GM12878 (cell line): ENCODE measurements at regions not wholly inside any gene's neighbourhood (a gene's known extent, or its start where the extent isn't known, plus 50 kb on each side); places are given as distances from the start of the nearest gene placed in this dataset.

Experiments
- ATAC-seq: fragments of 200-7000 bp; cut with Tn5 transposase; 3 replicates; pipeline ENCODE4 v1.9.1; 2020; ENCODE audit warnings: mild to moderate bottlenecking, moderate library complexity
- BruUV-seq: library from RNA; stranded (reverse); fragments of 400-500 nt; replicated peaks from 2 replicates; lab custom pipeline; 2021; lab: Mats Ljungman, UMichigan
- CTCF ChIA-PET: fragments of 300-600 bp; sonication (Branson Sonifier 250); formaldehyde crosslinking; extraction: SDS; loops from one replicate; lab custom pipeline; 2021; ENCODE audit warnings: inconsistent platforms; lab: Yijun Ruan, JAX
- POLR2A ChIA-PET: fragments of 350-600 bp; formaldehyde crosslinking; extraction: SDS; loops from one replicate; lab custom pipeline; 2021; ENCODE audit warnings: inconsistent platforms; lab: Charles Lee
- RAD21 ChIA-PET: fragments of 300-600 bp; sonication (Branson Sonifier 250); formaldehyde crosslinking; loops from one replicate; lab custom pipeline; 2023; ENCODE audit warnings: antibody characterized with exemption; ENCODE audit not compliant: unreplicated experiment; lab: Charles Lee
- SMC1A ChIA-PET: fragments of 300-600 bp; sonication (Branson Sonifier 250); formaldehyde crosslinking; loops from one replicate; lab custom pipeline; 2023; ENCODE audit not compliant: unreplicated experiment, uncharacterized antibody; lab: Charles Lee
- DNase-seq: peaks from one replicate; pipeline ENCODE4 v3.0.0-alpha.2; 2011; ENCODE audit warnings: low read depth, low spot score
- FAIRE-seq: peaks from 3 replicates; lab custom pipeline; 2011; peaks lifted over from hg19 to GRCh38; lab: Jason Lieb, UNC
- H2AFZ ChIP-seq: 2 replicates; pipeline ENCODE4 v1.6.0; 2011; ENCODE audit warnings: low read depth, low read length, control low read depth; ENCODE audit not compliant: control insufficient read depth
- H3K27ac ChIP-seq: 2 replicates; pipeline ENCODE4 v1.5.1; 2011; ENCODE audit warnings: control low read depth; ENCODE audit not compliant: control insufficient read depth, insufficient read depth
- H3K27me3 ChIP-seq, 2 experiments: replicated peaks in 1 of 2; 2 replicates each; pipeline versions ENCODE4 v1.6.0 to v1.6.1; 2011; ENCODE audit warnings: low read length in 1 of 2; ENCODE audit not compliant: control insufficient read depth in 2 of 2, insufficient read depth in 2 of 2
- H3K36me3 ChIP-seq, 2 experiments: 2 replicates each; pipeline ENCODE4 v1.5.1; 2011; ENCODE audit warnings: low read length in 1 of 2; ENCODE audit not compliant: control insufficient read depth in 2 of 2, insufficient read depth in 2 of 2
- H3K4me1 ChIP-seq: 2 replicates; pipeline ENCODE4 v1.6.1; 2011; ENCODE audit warnings: mild to moderate bottlenecking, low read length, moderate library complexity, mixed read lengths; ENCODE audit not compliant: control insufficient read depth, insufficient read depth
- H3K4me2 ChIP-seq: 2 replicates; pipeline ENCODE4 v1.6.0; 2011; ENCODE audit warnings: control low read depth; ENCODE audit not compliant: control insufficient read depth, insufficient read depth
- H3K4me3 ChIP-seq: fragments of 200-600 bp; sonication (generic); 2 replicates; pipeline ENCODE4 v1.5.1; 2016
- H3K79me2 ChIP-seq: 2 replicates; pipeline ENCODE4 v1.6.0; 2011; ENCODE audit warnings: low read length; ENCODE audit not compliant: control insufficient read depth, insufficient read depth
- H3K9ac ChIP-seq: 2 replicates; pipeline ENCODE4 v1.8.0; 2011; ENCODE audit warnings: low read length, control low read depth, mixed read lengths; ENCODE audit not compliant: control insufficient read depth, insufficient read depth
- H3K9me3 ChIP-seq: replicated peaks from 3 replicates; pipeline ENCODE4 v1.5.1; 2011; ENCODE audit warnings: mild to moderate bottlenecking, low read length; ENCODE audit not compliant: control insufficient read depth, insufficient read depth
- H4K20me1 ChIP-seq: 2 replicates; pipeline ENCODE4 v1.6.0; 2011; ENCODE audit not compliant: control insufficient read depth, insufficient read depth
- ATF2 ChIP-seq: IDR thresholded peaks from 2 replicates; pipeline ENCODE4 v1.6.1; 2012; ENCODE audit warnings: low read length, inconsistent platforms
- CREM ChIP-seq: IDR thresholded peaks from 2 replicates; pipeline ENCODE4 v1.6.1; 2014; ENCODE audit warnings: antibody characterized with exemption, low read depth
- GATAD2B ChIP-seq: fragments of 450-650 bp; conservative IDR thresholded peaks from 2 replicates; pipeline ENCODE4 v1.6.1; 2017; ENCODE audit warnings: low read depth, mild to moderate bottlenecking, moderate library complexity
- JUNB ChIP-seq: IDR thresholded peaks from 2 replicates; pipeline ENCODE4 v1.6.1; 2016; ENCODE audit warnings: antibody characterized with exemption, mild to moderate bottlenecking
- KLF5 ChIP-seq: fragments of 450-650 bp; IDR thresholded peaks from 2 replicates; pipeline ENCODE4 v1.6.1; 2014; ENCODE audit warnings: mild to moderate bottlenecking; ENCODE audit not compliant: partially characterized antibody
- PBX3 ChIP-seq: IDR thresholded peaks from 2 replicates; pipeline ENCODE4 v1.6.1; 2011; ENCODE audit warnings: mild to moderate bottlenecking, low read depth, low read length, moderate library complexity; ENCODE audit not compliant: insufficient replicate concordance
- POLR2A ChIP-seq: IDR thresholded peaks from 2 replicates; pipeline ENCODE4 v1.6.1; 2011; ENCODE audit warnings: low read depth, mild to moderate bottlenecking, low read length
- PRDM15 ChIP-seq: fragments of 450-650 bp; formaldehyde crosslinking; IDR thresholded peaks from 2 replicates; pipeline ENCODE4 v1.4.0; 2020; ENCODE audit warnings: mild to moderate bottlenecking, moderate library complexity
- SMAD5 ChIP-seq: IDR thresholded peaks from 2 replicates; pipeline ENCODE4 v1.6.1; 2016; ENCODE audit warnings: antibody characterized with exemption, low read depth
- SUPT20H ChIP-seq: IDR thresholded peaks from 2 replicates; pipeline ENCODE4 v1.6.1; 2011; ENCODE audit warnings: low read depth, mild to moderate bottlenecking, low read length, moderate library complexity, borderline replicate concordance; ENCODE audit not compliant: control insufficient read depth
- USF2 ChIP-seq: IDR thresholded peaks from 2 replicates; pipeline ENCODE4 v1.6.1; 2011; ENCODE audit warnings: low read depth, low read length, improper control_type of control experiment, borderline replicate concordance
- ZBTB40 ChIP-seq: fragments of 450-650 bp; IDR thresholded peaks from 2 replicates; pipeline ENCODE4 v1.6.1; 2016; ENCODE audit warnings: mild to moderate bottlenecking, moderate library complexity, borderline replicate concordance
- ZNF384 ChIP-seq: IDR thresholded peaks from 2 replicates; pipeline ENCODE4 v1.6.1; 2012; ENCODE audit warnings: low read depth, mild to moderate bottlenecking, low read length, improper control_type of control experiment, borderline replicate concordance
- WGBS: methylation state at CpG from one replicate; pipeline ENCODE4 v1.1.6; 2016; ENCODE audit warnings: low lambda C conversion rate; ENCODE audit not compliant: insufficient replicate concordance, insufficient coverage; ENCODE audit errors: missing lambda C conversion rate; 5-methylcytosine and 5-hydroxymethylcytosine counted together
- in situ Hi-C: fragments of 300-500 bp; cut with MboI; formaldehyde crosslinking; loops from 9 replicates; pipeline ENCODE4 v1.14.3; 2018; ENCODE audit warnings: mixed read lengths
- intact Hi-C: fragments of 100-400 bp; cut with micrococcal nuclease; formaldehyde crosslinking; loops from one replicate; pipeline ENCODE4 v1.14.2; 2022; ENCODE audit not compliant: unreplicated experiment

GRCh38 chr15:26143221-26143620 is 280.1 kb upstream of the ATP10A start (continued):
- TF ChIP-seq ZNF384 (no peak), JUNB (no peak), GATAD2B (no peak), USF2 (no peak)

GRCh38 chr15:26134812-26135211 is 271.7 kb upstream of the ATP10A start:
- TF ChIP-seq ZBTB40 (no peak), POLR2A (no peak), CREM (no peak), PBX3 (no peak), KLF5 (no peak), SMAD5 (no peak), ATF2 (no peak), PRDM15 (CRISPR knock-in tag) (no peak), SUPT20H (no peak)
- POLR2A ChIA-PET: no interaction called here
- H3K36me3 ChIP-seq: no peaks in the 10 kb centered on the region
- no peaks in the 10 kb centered on the region for H3K27me3 ChIP-seq
- H3K4me1 ChIP-seq: no peaks in the 10 kb centered on the region
- RAD21 ChIA-PET: no interaction called here
- no peak overlapping the region for H3K4me3 ChIP-seq
- DNase-seq: no peak
- no peak for FAIRE-seq
- in situ Hi-C loops (no loop called here), intact Hi-C loops (no loop called here)
- SMC1A ChIA-PET: no interaction called here
- no peak overlapping the region for H3K27ac ChIP-seq
- CTCF ChIA-PET: no interaction called here
- no peaks in the 10 kb centered on the region; the same call in 2 of the 3 replicates for H3K9me3 ChIP-seq
- no peaks in the 10 kb centered on the region for H3K79me2 ChIP-seq
- no peaks in the 10 kb centered on the region for H4K20me1 ChIP-seq
- ATAC-seq: no peak
- no TSS peak for BruUV-seq
- no peak overlapping the region for H2AFZ ChIP-seq
- no peak overlapping the region for H3K9ac ChIP-seq
- H3K4me2 ChIP-seq: no peak overlapping the region
- WGBS: 61% methylated on average over 11 of the region's 11 CpGs
